Activated naive CD8-positive, alpha-beta T cell treated with anti-CD3 and anti-CD28 coated beads, Interleukin-2, amount 10 ng/mL, durations not matched to agents 7 days and 5 days (primary cell): ENCODE measurements at regions not wholly inside any gene's neighbourhood (a gene's known extent, or its start where the extent isn't known, plus 50 kb on each side); places are given as distances from the start of the nearest gene placed in this dataset.
"Not testable (repeated sequence)": the region's sequence is repeated elsewhere in the genome, so short reads cannot be mapped to it uniquely, and the experiment has no call there.

ENCODE experiments used
- ATAC-seq: fragments of 150-1000 bp; cut with Tn5 transposase; one replicate; pipeline ENCODE4 v1.10.0; 2021; ENCODE audit warnings: low read depth, moderate library complexity
- POLR2A ChIA-PET: fragments of 350-600 bp; sonication (Branson Sonifier 250); formaldehyde crosslinking; loops from one replicate; lab custom pipeline; 2021; ENCODE audit warnings: antibody characterized with exemption; lab: Charles Lee
- DNase-seq: peaks from one replicate; pipeline ENCODE4 v3.0.0; 2021
- H3K27ac Mint-ChIP-seq: one replicate; pipeline ENCODE4 v1.8.0; 2022; ENCODE audit warnings: mild to moderate bottlenecking, mixed read lengths
- H3K27me3 Mint-ChIP-seq: one replicate; pipeline ENCODE4 v1.8.0; 2022; ENCODE audit warnings: mild to moderate bottlenecking, moderate library complexity, mixed read lengths
- H3K36me3 Mint-ChIP-seq: one replicate; pipeline ENCODE4 v1.8.0; 2021; ENCODE audit warnings: mild to moderate bottlenecking, mixed read lengths
- H3K4me1 Mint-ChIP-seq: one replicate; pipeline ENCODE4 v1.8.0; 2021; ENCODE audit warnings: mixed read lengths
- H3K4me3 Mint-ChIP-seq: one replicate; pipeline ENCODE4 v1.8.0; 2022; ENCODE audit warnings: mild to moderate bottlenecking, moderate library complexity, mixed read lengths
- H3K9me3 Mint-ChIP-seq: one replicate; pipeline ENCODE4 v1.8.0; 2021; ENCODE audit warnings: mixed read lengths

- ATAC-seq, DNase-seq, H3K4me3 Mint-ChIP-seq, H3K4me1 Mint-ChIP-seq, H3K27me3 Mint-ChIP-seq, H3K27ac Mint-ChIP-seq, POLR2A ChIA-PET, H3K36me3 Mint-ChIP-seq, H3K9me3 Mint-ChIP-seq: not testable (repeated sequence)
Measured at GRCh38 chr12:115786490-115786889, 491.0 kb downstream of the MED13L start.

GRCh38 chr12:115785548-115785947 is 491.9 kb downstream of the MED13L start:
- POLR2A ChIA-PET, result no interaction called here
- no peak for ATAC-seq
- H3K4me1 Mint-ChIP-seq, result no peaks in the 10 kb centered on the region
- no peaks in the 10 kb centered on the region for H3K36me3 Mint-ChIP-seq
- H3K27me3 Mint-ChIP-seq, result no peaks in the 10 kb centered on the region
- H3K27ac Mint-ChIP-seq, result no peak overlapping the region
- DNase-seq, result no peak
- H3K4me3 Mint-ChIP-seq, result no peak overlapping the region
- H3K9me3 Mint-ChIP-seq, result no peaks in the 10 kb centered on the region

GRCh38 chr12:115776399-115776798 is 501.1 kb downstream of the MED13L start:
- POLR2A ChIA-PET, result no interaction called here
- peaks cover 2% of the 10 kb centered on the region for H3K27me3 Mint-ChIP-seq
- ATAC-seq (no peak), DNase-seq (no peak)
- H3K36me3 Mint-ChIP-seq, result no peaks in the 10 kb centered on the region
- no peaks in the 10 kb centered on the region for H3K9me3 Mint-ChIP-seq
- H3K27ac Mint-ChIP-seq, result no peak overlapping the region
- no peak overlapping the region for H3K4me3 Mint-ChIP-seq
- H3K4me1 Mint-ChIP-seq, result no peaks in the 10 kb centered on the region

- no peak for ATAC-seq
- Mint-ChIP-seq H3K4me1 (no peaks in the 10 kb centered on the region), H3K27me3 (peaks cover 2% of the 10 kb centered on the region), H3K9me3 (no peaks in the 10 kb centered on the region), H3K4me3 (no peak overlapping the region), H3K27ac (no peak overlapping the region), H3K36me3 (no peaks in the 10 kb centered on the region)
- POLR2A ChIA-PET, result no interaction called here
- DNase-seq, result no peak
Measured at GRCh38 chr12:115774148-115774895, 503.2 kb downstream of the MED13L start.

GRCh38 chr12:115771601-115772000 is 505.9 kb downstream of the MED13L start:
- peaks cover 2% of the 10 kb centered on the region for H3K27me3 Mint-ChIP-seq
- DNase-seq, result no peak
- H3K4me1 Mint-ChIP-seq, result no peaks in the 10 kb centered on the region
- peaks cover under 1% of the 10 kb centered on the region for H3K9me3 Mint-ChIP-seq
- POLR2A ChIA-PET, result no interaction called here
- no peak overlapping the region for H3K4me3 Mint-ChIP-seq
- no peaks in the 10 kb centered on the region for H3K36me3 Mint-ChIP-seq
- no peak for ATAC-seq
- H3K27ac Mint-ChIP-seq, result no peak overlapping the region

- POLR2A ChIA-PET, result no interaction called here
Measured at GRCh38 chr12:115771065-115771464, 506.4 kb downstream of the MED13L start.

GRCh38 chr12:115770643-115771042 is 506.9 kb downstream of the MED13L start:
- Mint-ChIP-seq H3K4me3 (no peak overlapping the region), H3K9me3 (peaks cover 1% of the 10 kb centered on the region), H3K27ac (no peak overlapping the region), H3K36me3 (no peaks in the 10 kb centered on the region), H3K27me3 (peaks cover 2% of the 10 kb centered on the region), H3K4me1 (no peaks in the 10 kb centered on the region)
- no peak for ATAC-seq
- DNase-seq, result no peak
- POLR2A ChIA-PET, result no interaction called here

More at GRCh38 chr12:115771065-115771464, 506.4 kb downstream of the MED13L start:
- H3K9me3 Mint-ChIP-seq, result peaks cover 1% of the 10 kb centered on the region
- no peak overlapping the region for H3K27ac Mint-ChIP-seq
- H3K36me3 Mint-ChIP-seq, result no peaks in the 10 kb centered on the region
- no peak overlapping the region for H3K4me3 Mint-ChIP-seq
- peaks cover 2% of the 10 kb centered on the region for H3K27me3 Mint-ChIP-seq
- no peaks in the 10 kb centered on the region for H3K4me1 Mint-ChIP-seq
- no peak for ATAC-seq
- no peak for DNase-seq

- Mint-ChIP-seq H3K4me1 (no peaks in the 10 kb centered on the region), H3K27me3 (peaks cover under 1% of the 10 kb centered on the region), H3K9me3 (peaks cover 1% of the 10 kb centered on the region), H3K27ac (no peak overlapping the region), H3K4me3 (no peak overlapping the region), H3K36me3 (no peaks in the 10 kb centered on the region)
- no peak for ATAC-seq
- no peak for DNase-seq
- POLR2A ChIA-PET, result no interaction called here
Measured at GRCh38 chr12:115767916-115768315, 509.6 kb downstream of the MED13L start.

GRCh38 chr12:115763982-115764621 is 513.4 kb downstream of the MED13L start:
- H3K27me3 Mint-ChIP-seq, result peaks cover 6% of the 10 kb centered on the region

GRCh38 chr12:115763376-115763775 is 514.1 kb downstream of the MED13L start:
- peaks cover 1% of the 10 kb centered on the region for H3K9me3 Mint-ChIP-seq
- H3K27me3 Mint-ChIP-seq, result peaks cover 6% of the 10 kb centered on the region
- ATAC-seq, result no peak
- no peak for DNase-seq
- H3K36me3 Mint-ChIP-seq, result no peaks in the 10 kb centered on the region
- POLR2A ChIA-PET, result no interaction called here
- no peak overlapping the region for H3K27ac Mint-ChIP-seq
- no peaks in the 10 kb centered on the region for H3K4me1 Mint-ChIP-seq
- H3K4me3 Mint-ChIP-seq, result no peak overlapping the region

More at GRCh38 chr12:115763982-115764621, 513.4 kb downstream of the MED13L start:
- Mint-ChIP-seq H3K27ac (no peak overlapping the region), H3K9me3 (peaks cover 1% of the 10 kb centered on the region), H3K36me3 (no peaks in the 10 kb centered on the region), H3K4me3 (no peak overlapping the region), H3K4me1 (no peaks in the 10 kb centered on the region)
- ATAC-seq, result no peak
- DNase-seq, result no peak
- POLR2A ChIA-PET, result no interaction called here

- peaks cover 6% of the 10 kb centered on the region for H3K27me3 Mint-ChIP-seq
- no peak overlapping the region for H3K4me3 Mint-ChIP-seq
- no peaks in the 10 kb centered on the region for H3K4me1 Mint-ChIP-seq
- no peak overlapping the region for H3K27ac Mint-ChIP-seq
- peaks cover 1% of the 10 kb centered on the region for H3K9me3 Mint-ChIP-seq
- H3K36me3 Mint-ChIP-seq, result no peaks in the 10 kb centered on the region
- POLR2A ChIA-PET, result no interaction called here
- ATAC-seq (no peak), DNase-seq (no peak)
Measured at GRCh38 chr12:115762936-115763335, 514.6 kb downstream of the MED13L start.

- peaks cover 6% of the 10 kb centered on the region for H3K27me3 Mint-ChIP-seq
- no peaks in the 10 kb centered on the region for H3K4me1 Mint-ChIP-seq
- no peaks in the 10 kb centered on the region for H3K36me3 Mint-ChIP-seq
- no peak for ATAC-seq
- POLR2A ChIA-PET, result no interaction called here
- no peak overlapping the region for H3K27ac Mint-ChIP-seq
- H3K9me3 Mint-ChIP-seq, result peaks cover 1% of the 10 kb centered on the region
- DNase-seq, result no peak
- H3K4me3 Mint-ChIP-seq, result no peak overlapping the region
Measured at GRCh38 chr12:115761784-115762183, 515.7 kb downstream of the MED13L start.

- H3K4me3 Mint-ChIP-seq, result no peak overlapping the region
- POLR2A ChIA-PET, result no interaction called here
- H3K9me3 Mint-ChIP-seq, result no peaks in the 10 kb centered on the region
- DNase-seq, result no peak
- H3K27me3 Mint-ChIP-seq, result peaks cover 15% of the 10 kb centered on the region
- no peak for ATAC-seq
- H3K36me3 Mint-ChIP-seq, result no peaks in the 10 kb centered on the region
- no peaks in the 10 kb centered on the region for H3K4me1 Mint-ChIP-seq
- no peak overlapping the region for H3K27ac Mint-ChIP-seq
Measured at GRCh38 chr12:115760231-115760630, 517.3 kb downstream of the MED13L start.
